Activated CD4-positive, alpha-beta T cell treated with anti-CD3 and anti-CD28 coated beads, Interleukin-2, amount 50 U/mL, for 48 hours (primary cell): ENCODE measurements at regions not wholly inside any gene's neighbourhood (a gene's known extent, or its start where the extent isn't known, plus 50 kb on each side); places are given as distances from the start of the nearest gene placed in this dataset.
"Not testable (repeated sequence)": the region's sequence is repeated elsewhere in the genome, so short reads cannot be mapped to it uniquely, and the experiment has no call there.

Source experiments
- DNase-seq, 2 experiments: peaks; one replicate each; pipeline ENCODE4 v3.0.0-alpha.2; 2020

DNA sequence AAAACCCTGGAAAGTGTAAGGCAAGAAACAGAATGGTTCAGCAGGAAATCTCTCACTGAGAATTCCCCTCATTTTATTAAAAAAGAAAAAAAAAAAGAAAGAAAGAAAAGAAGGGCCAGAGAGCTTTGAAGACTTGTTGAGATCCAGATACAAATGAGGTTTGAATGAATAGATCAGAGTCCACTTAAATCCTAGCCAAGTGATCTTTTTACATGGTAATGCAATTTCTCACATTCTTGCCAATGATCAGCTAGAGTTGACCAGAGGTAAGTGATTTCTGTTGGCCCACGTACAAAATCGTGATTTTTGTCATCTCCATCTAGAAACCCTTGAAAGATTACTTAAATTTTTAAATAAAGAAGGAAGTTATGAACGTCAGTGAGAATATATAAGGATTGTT is 261.5 kb upstream of the PCSK5 start:
- DNase-seq = no peak

DNA sequence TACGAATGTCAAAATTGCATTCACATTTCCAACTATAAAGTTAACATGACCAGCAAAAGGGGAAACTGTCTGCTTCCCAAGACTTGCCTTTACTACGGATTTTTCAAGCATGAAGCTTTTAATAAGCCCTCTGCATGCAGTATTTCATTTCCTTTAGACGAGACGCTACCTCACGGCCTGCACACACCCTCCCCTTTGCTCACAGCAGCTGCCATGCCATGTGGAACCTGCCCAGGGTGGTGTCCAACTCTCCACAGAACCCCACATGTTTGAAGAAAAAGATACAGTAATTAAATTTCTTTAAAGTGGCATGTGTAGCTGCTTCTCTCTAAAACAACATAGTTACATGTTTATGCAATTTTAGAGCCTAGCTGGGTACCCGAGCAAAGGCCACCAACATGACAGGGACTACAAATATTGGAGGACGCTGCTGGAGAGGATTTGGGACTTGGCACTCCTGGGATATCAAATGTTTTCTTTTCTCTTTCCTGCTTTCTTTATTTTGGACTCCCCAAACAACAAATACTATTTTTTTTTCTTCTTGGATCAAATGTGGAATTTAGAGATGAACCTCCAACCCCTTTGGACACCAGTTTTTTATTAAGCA is 256.9 kb upstream of the PCSK5 start:
- no peak for DNase-seq

- DNase-seq = no peak
These were observed 253.9 kb upstream of the PCSK5 start for GRCh38 chr9:75636427-75637045.

GRCh38 chr9:75639971-75640610 is 250.4 kb upstream of the PCSK5 start:
- no peak for DNase-seq

DNA sequence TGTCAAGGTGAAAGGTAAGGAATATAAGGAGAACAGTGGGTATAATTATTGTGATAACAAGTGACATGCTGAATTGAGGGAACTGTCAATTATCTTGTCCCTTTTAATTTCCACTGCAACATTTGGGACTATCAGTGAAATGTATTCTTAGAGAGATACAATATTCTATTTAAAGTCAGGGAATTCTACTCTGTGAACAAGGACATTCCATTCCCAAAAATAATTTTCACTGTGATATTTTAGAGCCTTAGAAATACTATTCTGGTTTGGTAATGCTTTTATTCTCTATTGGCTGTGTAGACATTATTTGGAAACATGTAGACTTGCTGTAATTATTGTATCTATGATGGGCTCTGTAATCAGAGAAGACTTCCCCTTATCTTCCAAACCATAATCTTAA is 248.0 kb upstream of the PCSK5 start:
- no peak for DNase-seq

DNA sequence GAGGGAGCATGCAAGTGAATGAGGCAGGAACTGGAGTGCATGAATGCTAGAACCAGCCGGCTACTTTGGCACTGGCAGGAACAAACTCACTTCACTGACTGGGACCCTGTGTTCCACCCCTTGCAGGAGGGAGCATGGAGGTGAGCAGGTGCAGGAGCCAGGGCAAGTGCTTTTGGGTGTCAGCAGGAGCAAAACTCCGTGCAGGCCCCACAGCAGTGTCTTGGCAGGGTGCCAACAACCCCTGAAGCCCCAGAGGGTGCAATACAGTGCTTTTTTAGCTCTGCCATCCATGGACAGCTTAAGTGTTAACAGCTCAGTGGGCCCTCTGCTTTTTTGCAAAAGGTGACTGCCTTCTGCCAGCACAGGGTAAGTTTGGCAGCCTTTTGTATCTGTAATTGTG is 245.8 kb upstream of the PCSK5 start:
- DNase-seq = no peak

DNA sequence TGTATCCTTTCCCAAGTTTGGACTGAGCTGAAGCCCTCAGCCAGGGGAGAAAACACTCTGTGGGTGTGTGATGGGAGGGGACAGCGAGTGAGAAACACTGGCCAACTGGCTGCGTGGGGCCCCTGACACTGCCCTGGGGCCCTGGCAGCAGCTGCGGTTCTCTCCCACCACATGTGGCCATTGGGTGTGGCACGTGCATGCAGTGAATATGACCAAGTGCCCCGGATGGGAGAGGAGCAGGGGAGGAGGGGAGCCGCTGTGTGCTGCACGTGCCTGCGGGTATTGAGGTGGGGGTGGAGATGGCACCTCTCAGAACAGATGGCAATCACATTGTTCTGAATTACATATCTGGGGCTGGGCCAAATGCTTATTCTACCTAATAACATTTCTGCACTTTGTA is 242.4 kb upstream of the PCSK5 start:
- DNase-seq = no peak

- no peak for DNase-seq
These were observed 241.4 kb upstream of the PCSK5 start for GRCh38 chr9:75649060-75649459.

GRCh38 chr9:75651709-75652108 is 238.8 kb upstream of the PCSK5 start:
- no peak for DNase-seq

GRCh38 chr9:75653335-75653734 is 237.1 kb upstream of the PCSK5 start:
- DNase-seq = no peak

DNA sequence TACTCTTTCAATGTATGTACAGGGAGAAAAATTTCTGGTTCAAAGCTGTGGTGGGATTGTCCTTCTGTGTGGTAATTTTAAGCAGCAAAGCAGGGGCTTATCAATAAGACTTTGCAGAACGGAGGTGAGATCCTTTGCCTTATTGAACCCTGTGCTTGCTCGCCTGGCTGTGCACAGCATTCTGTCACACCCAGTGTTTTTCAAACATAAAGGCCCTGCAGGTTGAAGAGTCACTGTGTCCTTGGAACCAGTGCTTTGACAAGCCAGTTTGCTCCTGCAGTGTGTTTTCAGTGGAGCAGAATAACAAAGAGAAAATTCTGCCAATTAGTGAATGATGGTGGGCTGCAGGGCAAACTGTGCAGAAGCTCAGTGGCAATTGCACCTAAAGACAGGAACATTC is 236.7 kb upstream of the PCSK5 start:
- DNase-seq = no peak

GRCh38 chr9:75657015-75657414 is 233.5 kb upstream of the PCSK5 start:
- DNase-seq = no peak

DNA sequence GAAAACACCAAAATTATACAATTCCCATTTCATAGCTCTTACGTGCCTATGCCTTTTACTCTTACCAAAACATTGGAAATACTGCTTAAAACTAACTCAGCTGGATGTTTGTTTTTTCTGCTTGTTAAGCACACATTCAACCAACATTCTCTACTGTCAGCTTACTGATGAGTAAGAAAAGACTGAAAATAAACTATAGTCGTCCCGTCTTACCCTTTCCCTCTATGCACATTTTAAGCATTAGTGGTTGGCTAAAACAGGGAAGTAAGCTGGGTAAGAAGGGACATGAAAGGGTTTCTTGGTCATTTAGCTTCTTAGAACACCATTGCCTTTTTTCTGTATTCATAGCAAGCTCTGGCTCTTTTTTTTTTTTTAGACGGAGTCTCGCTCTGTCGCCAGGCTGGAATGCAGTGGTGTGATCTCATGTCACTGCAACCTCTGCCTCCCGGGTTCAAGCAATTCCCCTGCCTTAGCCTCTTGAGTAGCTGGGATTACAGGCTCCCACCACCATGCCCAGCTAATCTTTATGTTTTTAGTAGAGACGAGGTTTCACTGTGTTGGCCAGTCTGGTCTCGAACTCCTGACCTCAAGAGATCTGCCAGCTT is 232.1 kb upstream of the PCSK5 start:
- DNase-seq = no peak

GRCh38 chr9:75664597-75664996 is 225.9 kb upstream of the PCSK5 start:
- DNase-seq = no peak

DNA sequence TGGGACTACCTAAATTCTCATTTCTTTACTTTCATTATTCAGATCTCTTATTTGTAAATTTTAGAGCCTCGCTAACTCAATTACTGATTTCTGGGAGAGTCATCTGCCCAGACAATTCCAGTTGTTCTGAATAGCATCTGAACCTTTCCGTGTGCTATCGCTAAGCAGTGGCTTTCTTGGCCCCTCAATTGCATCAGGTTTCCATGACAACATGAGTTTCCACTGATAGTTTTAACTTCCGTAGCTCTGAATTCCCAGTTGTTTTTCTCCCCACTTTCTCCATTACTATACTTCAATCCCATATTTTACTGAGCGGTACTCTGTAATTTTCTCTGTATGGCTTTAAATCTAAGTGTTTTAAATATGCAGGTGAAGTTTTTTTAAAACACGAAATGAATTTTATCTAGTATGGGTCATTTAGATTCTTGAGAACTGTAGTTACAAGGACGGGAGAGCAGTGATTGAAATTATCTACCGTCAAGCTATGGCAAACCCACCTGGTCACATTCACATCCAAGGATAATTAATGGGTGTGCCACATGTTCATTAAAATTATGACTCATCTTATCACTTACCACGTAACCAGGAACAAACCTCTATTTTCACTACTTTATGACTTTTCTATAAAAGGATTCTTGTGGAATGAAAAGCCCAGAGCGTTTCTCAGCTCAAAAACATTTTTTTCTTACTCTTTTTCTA is 223.5 kb upstream of the PCSK5 start:
- no peak for DNase-seq

DNA sequence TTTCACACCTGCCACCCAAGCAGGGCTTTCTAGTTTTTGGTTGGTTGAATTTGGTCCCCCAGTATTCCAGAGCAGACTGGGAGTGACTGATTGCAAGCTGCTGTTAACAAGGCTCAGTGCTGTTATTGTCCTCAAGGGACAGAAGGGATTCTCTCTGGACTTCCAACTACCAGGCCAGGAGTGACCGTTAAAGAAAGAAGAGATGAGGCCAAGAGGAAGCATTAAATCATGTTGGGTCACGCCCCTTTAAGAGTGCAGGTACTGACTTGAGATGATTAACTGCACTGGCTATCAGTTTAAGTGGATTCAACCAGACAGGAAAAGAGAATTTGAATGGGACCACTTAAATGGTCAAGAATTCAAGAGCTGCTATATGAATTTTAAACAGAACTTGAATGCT is 220.8 kb upstream of the PCSK5 start:
- DNase-seq = no peak

- no peak for DNase-seq
These were observed 219.1 kb upstream of the PCSK5 start for GRCh38 chr9:75671354-75671753.

DNA sequence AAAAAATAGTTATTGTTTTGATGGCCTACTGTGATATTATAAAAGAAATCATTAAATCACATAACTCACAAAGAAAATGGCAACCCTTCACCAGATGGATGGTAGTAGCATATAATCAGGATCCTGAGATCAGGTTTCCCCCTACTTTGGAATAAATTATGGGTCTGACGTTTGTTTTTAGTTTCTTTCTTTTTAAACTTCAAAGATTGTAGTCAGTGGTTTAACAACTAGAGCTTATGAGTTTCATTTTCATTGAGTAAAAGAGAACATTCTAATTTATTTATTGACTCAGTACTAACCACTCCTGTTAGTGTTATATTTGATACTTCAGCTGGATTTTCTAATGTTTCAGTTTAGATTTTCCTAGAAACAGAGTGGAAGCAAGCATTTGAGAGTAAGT is 218.0 kb upstream of the PCSK5 start:
- DNase-seq = no peak

DNA sequence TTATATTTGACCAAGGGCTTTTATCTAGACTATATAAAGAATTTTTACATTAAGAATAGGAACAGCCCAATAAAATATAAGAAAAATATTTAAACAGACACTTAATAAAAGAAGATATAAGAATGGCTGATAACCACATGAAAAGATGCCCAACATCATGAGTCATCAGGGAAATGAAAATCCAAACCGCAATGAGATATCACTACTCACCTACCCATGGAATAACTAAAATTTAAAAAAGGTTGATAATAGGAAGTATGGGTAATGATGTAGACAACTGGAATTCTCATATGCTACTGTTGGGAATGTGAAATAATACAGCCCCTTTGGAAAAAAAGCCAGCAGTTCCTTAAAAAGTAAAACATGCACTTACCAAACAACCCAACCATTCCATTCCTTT is 206.9 kb upstream of the PCSK5 start:
- DNase-seq = no peak

GRCh38 chr9:75685062-75685461 is 205.4 kb upstream of the PCSK5 start:
- DNase-seq = no peak

- no peak for DNase-seq
These were observed 203.0 kb upstream of the PCSK5 start for GRCh38 chr9:75687359-75687953.

DNA sequence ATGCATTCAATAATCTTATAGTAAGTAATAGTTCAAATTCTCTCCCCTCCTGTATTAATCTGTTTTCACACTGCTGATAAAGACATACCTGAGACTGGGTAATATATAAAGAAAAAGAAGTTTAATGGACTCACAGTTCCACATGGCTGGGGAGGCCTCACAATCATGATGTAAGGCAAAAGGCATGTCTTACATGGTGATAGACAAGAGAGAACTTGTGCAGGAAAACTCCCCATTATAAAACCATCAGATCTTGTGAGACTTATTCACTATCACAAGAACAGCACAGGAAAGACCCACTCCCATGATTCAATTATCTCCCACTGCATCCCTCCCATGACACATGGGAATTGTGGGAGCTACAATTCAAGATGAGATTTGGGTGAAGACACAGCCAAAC is 199.9 kb upstream of the PCSK5 start:
- DNase-seq = not testable (repeated sequence)

- DNase-seq = no peak
These were observed 199.1 kb upstream of the PCSK5 start for GRCh38 chr9:75691408-75691807.
